ENCODE measurements at regions not wholly inside any gene's neighbourhood (a gene's known extent, or its start where the extent isn't known, plus 50 kb on each side); places are given as distances from the start of the nearest gene placed in this dataset.

GRCh38 chr10:2054728-2055127 is 317.4 kb upstream of the ADARB2 start:
- ATAC-seq = no peak
- H3K36me3 ChIP-seq = no peaks in the 10 kb centered on the region

GRCh38 chr10:2053805-2054204 is 316.5 kb upstream of the ADARB2 start:
- peaks cover 10% of the 10 kb centered on the region for H3K27me3 ChIP-seq
- H3K4me3 ChIP-seq = no peak overlapping the region
- no peak overlapping the region for H3K27ac ChIP-seq
- TF ChIP-seq POLR2A (IDR thresholded peaks at IDR 0.05) (no peak), EP300 (IDR thresholded peaks at IDR 0.05) (no peak), CTCF (IDR thresholded peaks at IDR 0.05) (no peak), POLR2AphosphoS5 (IDR thresholded peaks at IDR 0.05) (no peak)
- no peaks in the 10 kb centered on the region for H3K9me3 ChIP-seq
- ATAC-seq = no peak
- no peaks in the 10 kb centered on the region for H3K4me1 ChIP-seq
- H3K36me3 ChIP-seq = no peaks in the 10 kb centered on the region
- 57 to 70% methylated on average over 5 of the region's 5 CpGs for WGBS, 2 donors (ENCODE audit: low coverage in 1 of 2)

More at GRCh38 chr10:2054728-2055127, 317.4 kb upstream of the ADARB2 start:
- Histone ChIP-seq H3K4me1 (no peaks in the 10 kb centered on the region), H3K27ac (no peak overlapping the region), H3K27me3 (peaks cover 10% of the 10 kb centered on the region), H3K4me3 (no peak overlapping the region), H3K9me3 (no peaks in the 10 kb centered on the region)
- TF ChIP-seq POLR2A (IDR thresholded peaks at IDR 0.05) (no peak), POLR2AphosphoS5 (IDR thresholded peaks at IDR 0.05) (no peak), CTCF (IDR thresholded peaks at IDR 0.05) (no peak), EP300 (IDR thresholded peaks at IDR 0.05) (no peak)
- whole genome bisulfite sequencing, 2 donors (ENCODE audit: low coverage in 1 of 2) = 37 to 45% methylated on average over 3 of the region's 3 CpGs

- no peak for ATAC-seq
- WGBS, 2 donors (ENCODE audit: low coverage in 1 of 2) = 85 to 87% methylated on average over 4 to 7 of the region's 7 CpGs
- no peaks in the 10 kb centered on the region for H3K9me3 ChIP-seq
- H3K4me1 ChIP-seq = no peaks in the 10 kb centered on the region
- no peak overlapping the region for H3K4me3 ChIP-seq
- H3K36me3 ChIP-seq = no peaks in the 10 kb centered on the region
- no peak overlapping the region for H3K27ac ChIP-seq
- no peak for TF ChIP-seq POLR2AphosphoS5 (IDR thresholded peaks at IDR 0.05)
- TF ChIP-seq EP300 (IDR thresholded peaks at IDR 0.05) = no peak
- TF ChIP-seq CTCF (IDR thresholded peaks at IDR 0.05) = no peak
- no peak for TF ChIP-seq POLR2A (IDR thresholded peaks at IDR 0.05)
- H3K27me3 ChIP-seq = no peaks in the 10 kb centered on the region
Observed at GRCh38 chr10:2051108-2051507, 313.8 kb upstream of the ADARB2 start.

- no peaks in the 10 kb centered on the region for H3K9me3 ChIP-seq
- TF ChIP-seq CTCF (IDR thresholded peaks at IDR 0.05) (no peak), POLR2A (IDR thresholded peaks at IDR 0.05) (no peak), POLR2AphosphoS5 (IDR thresholded peaks at IDR 0.05) (no peak), EP300 (IDR thresholded peaks at IDR 0.05) (no peak)
- no peak overlapping the region for H3K4me3 ChIP-seq
Observed at GRCh38 chr10:2049560-2049959, 312.2 kb upstream of the ADARB2 start.

GRCh38 chr10:2048337-2048973 is 311.1 kb upstream of the ADARB2 start:
- Histone ChIP-seq H3K36me3 (no peaks in the 10 kb centered on the region), H3K27me3 (no peaks in the 10 kb centered on the region), H3K27ac (no peak overlapping the region), H3K4me3 (no peak overlapping the region), H3K9me3 (no peaks in the 10 kb centered on the region), H3K4me1 (no peaks in the 10 kb centered on the region)
- ATAC-seq = no peak
- TF ChIP-seq POLR2AphosphoS5 (IDR thresholded peaks at IDR 0.05) = no peak
- no peak for TF ChIP-seq POLR2A (IDR thresholded peaks at IDR 0.05)
- no peak for TF ChIP-seq EP300 (IDR thresholded peaks at IDR 0.05)
- no peak for TF ChIP-seq CTCF (IDR thresholded peaks at IDR 0.05)
- WGBS, 2 donors (ENCODE audit: low coverage in 1 of 2) = 57 to 60% methylated on average over 5 of the region's 5 CpGs

More at GRCh38 chr10:2049560-2049959, 312.2 kb upstream of the ADARB2 start:
- no peaks in the 10 kb centered on the region for H3K27me3 ChIP-seq
- ATAC-seq = no peak
- H3K4me1 ChIP-seq = no peaks in the 10 kb centered on the region
- no peak overlapping the region for H3K27ac ChIP-seq
- no peaks in the 10 kb centered on the region for H3K36me3 ChIP-seq
